HUES64 (cell line): ENCODE measurements at regions not wholly inside any gene's neighbourhood (a gene's known extent, or its start where the extent isn't known, plus 50 kb on each side); places are given as distances from the start of the nearest gene placed in this dataset.

Experiments used
- H3K27ac ChIP-seq: 2 replicates; pipeline ENCODE4 v1.7.0; 2013; ENCODE audit warnings: low read depth, low read length, inconsistent platforms
- H3K27me3 ChIP-seq: 2 replicates; pipeline ENCODE4 v1.6.1; 2013; ENCODE audit warnings: mild to moderate bottlenecking, low read length; ENCODE audit not compliant: insufficient read depth
- H3K36me3 ChIP-seq: 2 replicates; pipeline ENCODE4 v1.6.1; 2013; ENCODE audit warnings: mild to moderate bottlenecking, low read length; ENCODE audit not compliant: insufficient read depth
- H3K4me1 ChIP-seq: 2 replicates; pipeline ENCODE4 v1.6.1; 2013; ENCODE audit warnings: mild to moderate bottlenecking, low read length, moderate library complexity; ENCODE audit not compliant: insufficient read depth
- H3K4me3 ChIP-seq: 2 replicates; pipeline ENCODE4 v1.5.1; 2013; ENCODE audit warnings: mild to moderate bottlenecking, low read length, moderate library complexity
- H3K9ac ChIP-seq: 2 replicates; pipeline ENCODE4 v1.6.1; 2013; ENCODE audit warnings: mild to moderate bottlenecking, low read depth, low read length
- H3K9me3 ChIP-seq: 2 replicates; pipeline ENCODE4 v1.6.1; 2013; ENCODE audit warnings: low read depth, low read length; ENCODE audit not compliant: insufficient read depth
- WGBS: fragments of 150-250, 120-280 bp; methylation state at CpG from one replicate; pipeline ENCODE4 v1.1.7; 2013; ENCODE audit warnings: missing lambda C conversion rate; 5-methylcytosine and 5-hydroxymethylcytosine counted together

GRCh38 chr21:26691416-26691815 is 118.3 kb upstream of the CYYR1 start:
- no peaks in the 10 kb centered on the region for H3K4me1 ChIP-seq
- H3K27ac ChIP-seq: no peak overlapping the region
- H3K9me3 ChIP-seq: no peaks in the 10 kb centered on the region
- H3K36me3 ChIP-seq: no peaks in the 10 kb centered on the region
- 86% methylated on average over 1 of the region's 2 CpGs for WGBS
- no peak overlapping the region for H3K9ac ChIP-seq
- H3K4me3 ChIP-seq: no peak overlapping the region
- no peaks in the 10 kb centered on the region for H3K27me3 ChIP-seq

- Histone ChIP-seq H3K9me3 (0 out of 2 replicates have a peak, but pooled peaks cover 3% of the 10 kb centered on the region), H3K27ac (no peak overlapping the region)
- WGBS: 89% methylated on average over 6 of the region's 6 CpGs
Measured at GRCh38 chr21:26686705-26687104, 113.6 kb upstream of the CYYR1 start.

GRCh38 chr21:26686278-26686677 is 113.2 kb upstream of the CYYR1 start:
- H3K9me3 ChIP-seq: 0 out of 2 replicates have a peak, but pooled peaks cover 3% of the 10 kb centered on the region
- no peaks in the 10 kb centered on the region for H3K27me3 ChIP-seq
- no peaks in the 10 kb centered on the region for H3K4me1 ChIP-seq
- 57% methylated on average over 3 of the region's 3 CpGs for WGBS
- 0 out of 2 replicates have a peak overlapping the region, but pooled peaks have one; percentile 29 for H3K4me3 ChIP-seq
- H3K36me3 ChIP-seq: no peaks in the 10 kb centered on the region
- H3K27ac ChIP-seq: no peak overlapping the region
- no peak overlapping the region for H3K9ac ChIP-seq

More at GRCh38 chr21:26686705-26687104, 113.6 kb upstream of the CYYR1 start:
- Histone ChIP-seq H3K4me3 (no peak overlapping the region), H3K4me1 (no peaks in the 10 kb centered on the region), H3K36me3 (no peaks in the 10 kb centered on the region), H3K9ac (no peak overlapping the region), H3K27me3 (no peaks in the 10 kb centered on the region)

- Histone ChIP-seq H3K4me3 (no peak overlapping the region), H3K36me3 (no peaks in the 10 kb centered on the region), H3K27ac (no peak overlapping the region), H3K9me3 (0 out of 2 replicates have a peak, but pooled peaks cover 3% of the 10 kb centered on the region), H3K9ac (no peak overlapping the region), H3K27me3 (no peaks in the 10 kb centered on the region), H3K4me1 (no peaks in the 10 kb centered on the region)
- 54% methylated on average over 2 of the region's 4 CpGs for WGBS
Measured at GRCh38 chr21:26684889-26685288, 111.8 kb upstream of the CYYR1 start.

GRCh38 chr21:26683996-26684395 is 110.9 kb upstream of the CYYR1 start:
- H3K4me1 ChIP-seq: no peaks in the 10 kb centered on the region

GRCh38 chr21:26679284-26679683 is 106.2 kb upstream of the CYYR1 start:
- no peaks in the 10 kb centered on the region for H3K9me3 ChIP-seq

More at GRCh38 chr21:26683996-26684395, 110.9 kb upstream of the CYYR1 start:
- no peaks in the 10 kb centered on the region for H3K36me3 ChIP-seq
- no peak overlapping the region for H3K27ac ChIP-seq
- H3K9me3 ChIP-seq: 0 out of 2 replicates have a peak, but pooled peaks cover 3% of the 10 kb centered on the region
- no peaks in the 10 kb centered on the region for H3K27me3 ChIP-seq
- no peak overlapping the region for H3K9ac ChIP-seq
- no peak overlapping the region for H3K4me3 ChIP-seq
- WGBS: 100% methylated on average over 2 of the region's 2 CpGs

GRCh38 chr21:26674323-26674722 is 101.2 kb upstream of the CYYR1 start:
- Histone ChIP-seq H3K4me3 (no peak overlapping the region), H3K27me3 (no peaks in the 10 kb centered on the region), H3K9me3 (no peaks in the 10 kb centered on the region), H3K36me3 (no peaks in the 10 kb centered on the region), H3K9ac (no peak overlapping the region), H3K27ac (no peak overlapping the region), H3K4me1 (no peaks in the 10 kb centered on the region)
- 89% methylated on average over 5 of the region's 5 CpGs for WGBS

More at GRCh38 chr21:26679284-26679683, 106.2 kb upstream of the CYYR1 start:
- Histone ChIP-seq H3K4me1 (no peaks in the 10 kb centered on the region), H3K4me3 (no peak overlapping the region), H3K9ac (no peak overlapping the region), H3K27me3 (no peaks in the 10 kb centered on the region), H3K27ac (no peak overlapping the region), H3K36me3 (no peaks in the 10 kb centered on the region)
- 94% methylated on average over 3 of the region's 3 CpGs for WGBS

GRCh38 chr21:26669215-26669764 is 96.2 kb upstream of the CYYR1 start:
- Histone ChIP-seq H3K27me3 (no peaks in the 10 kb centered on the region), H3K9ac (no peak overlapping the region), H3K36me3 (no peaks in the 10 kb centered on the region), H3K4me1 (no peaks in the 10 kb centered on the region), H3K27ac (no peak overlapping the region), H3K9me3 (peaks cover 14% of the 10 kb centered on the region), H3K4me3 (no peak overlapping the region)
- WGBS: 94% methylated on average over 4 of the region's 4 CpGs

GRCh38 chr21:26659757-26660156 is 86.7 kb upstream of the CYYR1 start:
- Histone ChIP-seq H3K4me3 (no peak overlapping the region), H3K9me3 (peaks cover 34% of the 10 kb centered on the region), H3K9ac (no peak overlapping the region), H3K27me3 (no peaks in the 10 kb centered on the region), H3K36me3 (no peaks in the 10 kb centered on the region), H3K4me1 (no peaks in the 10 kb centered on the region), H3K27ac (no peak overlapping the region)
- WGBS: 97% methylated on average over 4 of the region's 4 CpGs

GRCh38 chr21:26659182-26659581 is 86.1 kb upstream of the CYYR1 start:
- no peak overlapping the region for H3K27ac ChIP-seq
- H3K36me3 ChIP-seq: no peaks in the 10 kb centered on the region
- WGBS: 100% methylated on average over 1 of the region's 1 CpG
- H3K4me3 ChIP-seq: no peak overlapping the region
- no peaks in the 10 kb centered on the region for H3K4me1 ChIP-seq
- peaks cover 28% of the 10 kb centered on the region for H3K9me3 ChIP-seq
- no peak overlapping the region for H3K9ac ChIP-seq
- no peaks in the 10 kb centered on the region for H3K27me3 ChIP-seq

GRCh38 chr21:26655460-26655859 is 82.4 kb upstream of the CYYR1 start:
- Histone ChIP-seq H3K27me3 (no peaks in the 10 kb centered on the region), H3K9me3 (peaks cover 14% of the 10 kb centered on the region), H3K4me3 (no peak overlapping the region), H3K27ac (no peak overlapping the region), H3K36me3 (no peaks in the 10 kb centered on the region), H3K4me1 (no peaks in the 10 kb centered on the region), H3K9ac (no peak overlapping the region)
- WGBS: 88% methylated on average over 6 of the region's 6 CpGs

- Histone ChIP-seq H3K4me1 (no peaks in the 10 kb centered on the region), H3K9ac (no peak overlapping the region), H3K9me3 (no peaks in the 10 kb centered on the region), H3K36me3 (no peaks in the 10 kb centered on the region), H3K4me3 (no peak overlapping the region), H3K27me3 (no peaks in the 10 kb centered on the region), H3K27ac (no peak overlapping the region)
- WGBS: 78% methylated on average over 5 of the region's 5 CpGs
Measured at GRCh38 chr21:26653430-26653829, 80.3 kb upstream of the CYYR1 start.
